ENCODE measurements at regions not wholly inside any gene's neighbourhood (a gene's known extent, or its start where the extent isn't known, plus 50 kb on each side); places are given as distances from the start of the nearest gene placed in this dataset.

DNA sequence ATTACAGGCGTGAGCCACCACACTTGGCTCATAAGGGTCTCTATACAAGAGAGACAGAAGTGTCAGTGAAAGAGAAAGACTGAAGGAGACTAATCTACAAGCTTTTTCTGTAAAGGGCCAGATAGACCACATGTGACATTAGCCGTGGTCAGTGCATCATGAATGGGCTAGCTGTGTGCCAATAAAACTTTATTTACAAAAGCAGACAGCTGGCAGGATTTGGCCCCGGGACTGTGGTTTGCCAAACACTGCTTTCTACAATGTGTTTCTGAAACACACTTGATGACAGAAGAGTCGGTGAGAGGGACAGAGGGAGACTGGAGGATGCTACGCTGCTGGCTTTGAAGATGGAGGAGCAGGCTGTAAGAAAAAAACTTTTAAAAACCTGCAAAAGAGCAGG is 285.4 kb downstream of the TFAP2C start:
- TF ChIP-seq CREB1 (IDR thresholded peaks at IDR 0.05; ENCODE audit: low read depth) (no peak), BRCA1 (IDR thresholded peaks at IDR 0.05; ENCODE audit: low read depth, low read length) (no peak), RAD21 (IDR thresholded peaks at IDR 0.05; ENCODE audit: insufficient read depth, low read depth, low read length) (no peak), ZNF207 (IDR thresholded peaks at IDR 0.05; ENCODE audit: borderline replicate concordance) (no peak)
- TF ChIP-seq, protein P1, sequence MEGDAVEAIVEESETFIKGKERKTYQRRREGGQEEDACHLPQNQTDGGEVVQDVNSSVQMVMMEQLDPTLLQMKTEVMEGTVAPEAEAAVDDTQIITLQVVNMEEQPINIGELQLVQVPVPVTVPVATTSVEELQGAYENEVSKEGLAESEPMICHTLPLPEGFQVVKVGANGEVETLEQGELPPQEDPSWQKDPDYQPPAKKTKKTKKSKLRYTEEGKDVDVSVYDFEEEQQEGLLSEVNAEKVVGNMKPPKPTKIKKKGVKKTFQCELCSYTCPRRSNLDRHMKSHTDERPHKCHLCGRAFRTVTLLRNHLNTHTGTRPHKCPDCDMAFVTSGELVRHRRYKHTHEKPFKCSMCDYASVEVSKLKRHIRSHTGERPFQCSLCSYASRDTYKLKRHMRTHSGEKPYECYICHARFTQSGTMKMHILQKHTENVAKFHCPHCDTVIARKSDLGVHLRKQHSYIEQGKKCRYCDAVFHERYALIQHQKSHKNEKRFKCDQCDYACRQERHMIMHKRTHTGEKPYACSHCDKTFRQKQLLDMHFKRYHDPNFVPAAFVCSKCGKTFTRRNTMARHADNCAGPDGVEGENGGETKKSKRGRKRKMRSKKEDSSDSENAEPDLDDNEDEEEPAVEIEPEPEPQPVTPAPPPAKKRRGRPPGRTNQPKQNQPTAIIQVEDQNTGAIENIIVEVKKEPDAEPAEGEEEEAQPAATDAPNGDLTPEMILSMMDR (IDR thresholded peaks at IDR 0.05 in 2 of 3, conservative IDR thresholded peaks at IDR 0.05 in 1 of 3; ENCODE audit: control insufficient read depth in 2 of 3, extremely low read depth in 1 of 3, insufficient read depth in 1 of 3, low read depth in 3 of 3, low read length in 3 of 3): no peak
